HCT116 (cell line): ENCODE measurements at regions not wholly inside any gene's neighbourhood (a gene's known extent, or its start where the extent isn't known, plus 50 kb on each side); places are given as distances from the start of the nearest gene placed in this dataset.

Experiments
- ATAC-seq: fragments of 200-7000 bp; cut with Tn5 transposase; 2 replicates; pipeline ENCODE4 v1.9.1; 2020; ENCODE audit warnings: mild to moderate bottlenecking, moderate library complexity
- BruUV-seq: library from RNA; stranded (reverse); fragments of 400-500 nt; replicated peaks from 2 replicates; lab custom pipeline; 2021; lab: Mats Ljungman, UMichigan
- CTCF ChIA-PET: fragments of 300-600 bp; sonication (Branson Sonifier 250); formaldehyde crosslinking; loops from one replicate; lab custom pipeline; 2021; ENCODE audit warnings: antibody characterized with exemption; lab: Charles Lee
- POLR2A ChIA-PET: fragments of 300-600, 350-600 bp; sonication (Branson Sonifier 250); formaldehyde crosslinking; loops from one replicate; lab custom pipeline; 2021; ENCODE audit warnings: antibody characterized with exemption; lab: Charles Lee
- RAD21 ChIA-PET, 2 experiments: fragments of 300-600 bp; sonication (Branson Sonifier 250); formaldehyde crosslinking; loops; one replicate each; lab custom pipeline; 2023; ENCODE audit warnings: low total read pairs in 2 of 2; ENCODE audit not compliant: uncharacterized antibody in 2 of 2, unreplicated experiment in 2 of 2, low non-redundant PET in 1 of 2; lab: Charles Lee
- DNase-seq: peaks from one replicate; pipeline ENCODE4 v3.0.0-alpha.2; 2010; ENCODE audit warnings: low read depth, low spot score
- H2AFZ ChIP-seq: fragments of 200-600 bp; shearing (Covaris generic), sonication (generic); 2 replicates; pipeline ENCODE4 v1.6.1; 2017; ENCODE audit warnings: low read depth, mixed run types, mixed read lengths, antibody characterized with exemption, low read length; ENCODE audit not compliant: poor library complexity, severe bottlenecking
- H3K27ac ChIP-seq: 2 replicates; pipeline ENCODE4 v1.5.1; 2012; ENCODE audit warnings: low read depth, low read length
- H3K27me3 ChIP-seq: fragments of 200-600 bp; sonication (generic); 2 replicates; pipeline ENCODE4 v1.6.1; 2016; ENCODE audit warnings: mixed run types, low read length, mixed read lengths; ENCODE audit not compliant: insufficient read depth
- H3K36me3 ChIP-seq, 2 experiments: fragments of 200-500 bp in 1 of 2; fragments of 200-600 bp in 1 of 2; sonication (Bioruptor generic) in 1 of 2; sonication (generic) in 1 of 2; 2 replicates each; pipeline versions ENCODE4 v1.5.1 to v1.6.1; 2014 to 2016; ENCODE audit warnings: low read length in 2 of 2, inconsistent platforms in 1 of 2, mixed read lengths in 1 of 2, mixed run types in 1 of 2; ENCODE audit not compliant: insufficient read depth in 2 of 2, control insufficient read depth in 1 of 2
- H3K4me1 ChIP-seq, 2 experiments: fragments of 200-600 bp in 1 of 2; sonication (generic) in 1 of 2; 2 replicates each; pipeline versions ENCODE4 v1.5.1 to v1.6.1; 2012 to 2017; ENCODE audit warnings: low read length in 2 of 2, inconsistent platforms in 1 of 2, mild to moderate bottlenecking in 1 of 2, mixed read lengths in 1 of 2, mixed run types in 1 of 2, moderate library complexity in 1 of 2; ENCODE audit not compliant: insufficient read depth in 2 of 2, control insufficient read depth in 1 of 2
- H3K4me2 ChIP-seq: fragments of 200-600 bp; sonication (generic); 2 replicates; pipeline ENCODE4 v1.6.1; 2017; ENCODE audit warnings: mixed run types, low read length, mixed read lengths
- H3K4me3 ChIP-seq, 2 experiments: fragments of 200-600 bp in 1 of 2; sonication (generic) in 1 of 2; replicated peaks in 1 of 2; 2 replicates each; pipeline ENCODE4 v1.5.1; 2011 to 2016; ENCODE audit warnings: low read length in 2 of 2, control low read depth in 1 of 2, low read depth in 1 of 2, mild to moderate bottlenecking in 1 of 2, mixed read lengths in 1 of 2, mixed run types in 1 of 2
- H3K79me2 ChIP-seq: fragments of 200-600 bp; sonication (generic); 2 replicates; pipeline ENCODE4 v1.6.1; 2017; ENCODE audit warnings: mild to moderate bottlenecking, mixed run types, low read length, moderate library complexity, mixed read lengths; ENCODE audit not compliant: insufficient read depth
- H3K9ac ChIP-seq: fragments of 200-600 bp; sonication (generic); 2 replicates; pipeline ENCODE4 v1.6.1; 2016; ENCODE audit warnings: low read length, mixed read lengths
- H3K9me2 ChIP-seq: fragments of 200-600 bp; sonication (generic), shearing (Covaris generic); 2 replicates; pipeline ENCODE4 v1.6.1; 2017; ENCODE audit warnings: mixed run types, mild to moderate bottlenecking, moderate library complexity; ENCODE audit not compliant: insufficient read depth
- H3K9me3 ChIP-seq, 2 experiments: fragments of 200-500 bp in 1 of 2; fragments of 200-600 bp in 1 of 2; sonication (Bioruptor generic) in 1 of 2; sonication (generic) in 1 of 2; 2 replicates each; pipeline ENCODE4 v1.6.1; 2014 to 2017; ENCODE audit warnings: low read length in 2 of 2, mixed read lengths in 2 of 2, inconsistent platforms in 1 of 2, low read depth in 1 of 2, mild to moderate bottlenecking in 1 of 2, mixed run types in 1 of 2, moderate library complexity in 1 of 2; ENCODE audit not compliant: control insufficient read depth in 1 of 2, insufficient read depth in 1 of 2
- H4K20me1 ChIP-seq: fragments of 200-600 bp; sonication (generic), shearing (Covaris generic); 2 replicates; pipeline ENCODE4 v1.6.1; 2017; ENCODE audit warnings: mixed run types, mild to moderate bottlenecking, moderate library complexity; ENCODE audit not compliant: insufficient read depth
- CEBPB ChIP-seq: IDR thresholded peaks from 2 replicates; pipeline ENCODE4 v1.6.1; 2012; ENCODE audit warnings: low read depth
- EGR1 ChIP-seq: IDR thresholded peaks from 2 replicates; pipeline ENCODE4 v1.6.1; 2012; ENCODE audit warnings: low read depth
- ELF1 ChIP-seq: IDR thresholded peaks from 2 replicates; pipeline ENCODE4 v1.6.1; 2012; ENCODE audit warnings: low read depth, borderline replicate concordance
- FOSL1 ChIP-seq: IDR thresholded peaks from 2 replicates; pipeline ENCODE4 v1.6.1; 2012; ENCODE audit warnings: low read depth
- POLR2A ChIP-seq: IDR thresholded peaks from 2 replicates; pipeline ENCODE4 v1.7.0; 2011; ENCODE audit warnings: borderline replicate concordance; ENCODE audit not compliant: insufficient read depth, insufficient read length; ENCODE audit errors: extremely low read depth
- SIN3A ChIP-seq: IDR thresholded peaks from 2 replicates; pipeline ENCODE4 v1.6.1; 2012; ENCODE audit warnings: low read depth
- SP1 ChIP-seq: IDR thresholded peaks from 2 replicates; pipeline ENCODE4 v1.6.1; 2012; ENCODE audit warnings: low read depth
- ZFX ChIP-seq: fragments of 450-650 bp; IDR thresholded peaks from 2 replicates; pipeline ENCODE4 v1.6.1; 2017
- intact Hi-C: fragments of 100-400 bp; cut with micrococcal nuclease; formaldehyde crosslinking; loops from 2 replicates; pipeline ENCODE4 v1.10.0; 2022
- TF ChIP-seq, protein P1 (sequence below): IDR thresholded peaks from 2 replicates; pipeline ENCODE4 v1.6.1; 2012; ENCODE audit warnings: low read depth
- TF ChIP-seq, protein P2 (sequence below): IDR thresholded peaks from 2 replicates; pipeline ENCODE4 v1.6.1; 2011; ENCODE audit warnings: mild to moderate bottlenecking, low read length, moderate library complexity; ENCODE audit not compliant: insufficient replicate concordance; ENCODE audit errors: extremely low read depth

DNA sequence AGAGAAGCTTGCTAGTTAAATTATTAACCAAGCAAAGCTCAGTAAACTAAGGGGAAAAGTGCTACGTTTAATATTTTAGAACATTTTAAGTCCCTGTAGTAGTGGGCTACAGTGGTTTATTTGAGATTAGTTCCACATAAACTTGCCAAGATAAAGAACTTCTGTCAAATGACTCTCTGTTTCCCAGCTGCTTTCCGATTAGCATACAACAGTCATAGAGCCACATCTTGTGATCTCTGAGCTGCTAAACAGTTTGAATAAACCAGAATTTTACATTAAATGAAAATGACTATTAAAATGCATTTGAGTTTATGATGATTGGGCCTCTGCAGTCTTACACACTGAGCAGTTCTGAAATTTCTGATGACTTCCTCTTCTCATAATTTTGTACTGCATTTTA lies 568.5 kb downstream of the IQCM start (continued):
- TF ChIP-seq, protein P1, sequence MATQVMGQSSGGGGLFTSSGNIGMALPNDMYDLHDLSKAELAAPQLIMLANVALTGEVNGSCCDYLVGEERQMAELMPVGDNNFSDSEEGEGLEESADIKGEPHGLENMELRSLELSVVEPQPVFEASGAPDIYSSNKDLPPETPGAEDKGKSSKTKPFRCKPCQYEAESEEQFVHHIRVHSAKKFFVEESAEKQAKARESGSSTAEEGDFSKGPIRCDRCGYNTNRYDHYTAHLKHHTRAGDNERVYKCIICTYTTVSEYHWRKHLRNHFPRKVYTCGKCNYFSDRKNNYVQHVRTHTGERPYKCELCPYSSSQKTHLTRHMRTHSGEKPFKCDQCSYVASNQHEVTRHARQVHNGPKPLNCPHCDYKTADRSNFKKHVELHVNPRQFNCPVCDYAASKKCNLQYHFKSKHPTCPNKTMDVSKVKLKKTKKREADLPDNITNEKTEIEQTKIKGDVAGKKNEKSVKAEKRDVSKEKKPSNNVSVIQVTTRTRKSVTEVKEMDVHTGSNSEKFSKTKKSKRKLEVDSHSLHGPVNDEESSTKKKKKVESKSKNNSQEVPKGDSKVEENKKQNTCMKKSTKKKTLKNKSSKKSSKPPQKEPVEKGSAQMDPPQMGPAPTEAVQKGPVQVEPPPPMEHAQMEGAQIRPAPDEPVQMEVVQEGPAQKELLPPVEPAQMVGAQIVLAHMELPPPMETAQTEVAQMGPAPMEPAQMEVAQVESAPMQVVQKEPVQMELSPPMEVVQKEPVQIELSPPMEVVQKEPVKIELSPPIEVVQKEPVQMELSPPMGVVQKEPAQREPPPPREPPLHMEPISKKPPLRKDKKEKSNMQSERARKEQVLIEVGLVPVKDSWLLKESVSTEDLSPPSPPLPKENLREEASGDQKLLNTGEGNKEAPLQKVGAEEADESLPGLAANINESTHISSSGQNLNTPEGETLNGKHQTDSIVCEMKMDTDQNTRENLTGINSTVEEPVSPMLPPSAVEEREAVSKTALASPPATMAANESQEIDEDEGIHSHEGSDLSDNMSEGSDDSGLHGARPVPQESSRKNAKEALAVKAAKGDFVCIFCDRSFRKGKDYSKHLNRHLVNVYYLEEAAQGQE, result no peak

- Histone ChIP-seq H2AFZ (no peak overlapping the region), H3K36me3 (no peaks in the 10 kb centered on the region), H3K9ac (no peak overlapping the region), H3K9me2 (no peaks in the 10 kb centered on the region), H3K79me2 (no peaks in the 10 kb centered on the region), H4K20me1 (no peaks in the 10 kb centered on the region), H3K9me3 (no peaks in the 10 kb centered on the region), H3K4me2 (no peak overlapping the region), H3K27me3 (no peaks in the 10 kb centered on the region), H3K4me1 (no peaks in the 10 kb centered on the region), H3K4me3 (no peak overlapping the region), H3K27ac (no peak overlapping the region)
- RAD21 ChIA-PET, result no interaction called here
- CTCF ChIA-PET, result no interaction called here
- BruUV-seq, result no TSS peak
- ATAC-seq, result no peak
- DNase-seq, result no peak
- TF ChIP-seq FOSL1, result no peak
- no peak for TF ChIP-seq ZFX
- TF ChIP-seq POLR2A, result no peak
- POLR2A ChIA-PET, result no interaction called here
- intact Hi-C loops, result no loop called here
These were observed 570.3 kb downstream of the IQCM start for GRCh38 chr4:149245333-149245732.

GRCh38 chr4:149238097-149238496 lies 577.5 kb downstream of the IQCM start:
- ATAC-seq, result no peak
- no peak overlapping the region for H3K9ac ChIP-seq
- H4K20me1 ChIP-seq, result no peaks in the 10 kb centered on the region
- BruUV-seq, result no TSS peak
- no peaks in the 10 kb centered on the region for H3K36me3 ChIP-seq
- no peaks in the 10 kb centered on the region for H3K9me3 ChIP-seq
- no peak overlapping the region for H3K4me3 ChIP-seq
- CTCF ChIA-PET, result no interaction called here
- H2AFZ ChIP-seq, result no peak overlapping the region
- no peak overlapping the region for H3K27ac ChIP-seq
- no peak for DNase-seq
- no peaks in the 10 kb centered on the region for H3K4me1 ChIP-seq
- no peaks in the 10 kb centered on the region for H3K27me3 ChIP-seq
- POLR2A ChIA-PET, result no interaction called here
- RAD21 ChIA-PET, result no interaction called here
- no peaks in the 10 kb centered on the region for H3K9me2 ChIP-seq
- no peaks in the 10 kb centered on the region for H3K79me2 ChIP-seq
- no peak overlapping the region for H3K4me2 ChIP-seq
- intact Hi-C loops, result no loop called here
- TF ChIP-seq EGR1 (no peak), ELF1 (no peak), SP1 (no peak), CEBPB (no peak), FOSL1 (no peak), SIN3A (no peak)
- TF ChIP-seq, protein P2, sequence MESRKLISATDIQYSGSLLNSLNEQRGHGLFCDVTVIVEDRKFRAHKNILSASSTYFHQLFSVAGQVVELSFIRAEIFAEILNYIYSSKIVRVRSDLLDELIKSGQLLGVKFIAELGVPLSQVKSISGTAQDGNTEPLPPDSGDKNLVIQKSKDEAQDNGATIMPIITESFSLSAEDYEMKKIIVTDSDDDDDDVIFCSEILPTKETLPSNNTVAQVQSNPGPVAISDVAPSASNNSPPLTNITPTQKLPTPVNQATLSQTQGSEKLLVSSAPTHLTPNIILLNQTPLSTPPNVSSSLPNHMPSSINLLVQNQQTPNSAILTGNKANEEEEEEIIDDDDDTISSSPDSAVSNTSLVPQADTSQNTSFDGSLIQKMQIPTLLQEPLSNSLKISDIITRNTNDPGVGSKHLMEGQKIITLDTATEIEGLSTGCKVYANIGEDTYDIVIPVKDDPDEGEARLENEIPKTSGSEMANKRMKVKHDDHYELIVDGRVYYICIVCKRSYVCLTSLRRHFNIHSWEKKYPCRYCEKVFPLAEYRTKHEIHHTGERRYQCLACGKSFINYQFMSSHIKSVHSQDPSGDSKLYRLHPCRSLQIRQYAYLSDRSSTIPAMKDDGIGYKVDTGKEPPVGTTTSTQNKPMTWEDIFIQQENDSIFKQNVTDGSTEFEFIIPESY, result no peak
- TF ChIP-seq, all 23 proteins: peak for 0
